Activated CD4-positive, alpha-beta T cell treated with anti-CD3 and anti-CD28 coated beads, Interleukin-2, amount 10 ng/mL, durations not matched to agents 7 days and 5 days (primary cell): ENCODE measurements at regions not wholly inside any gene's neighbourhood (a gene's known extent, or its start where the extent isn't known, plus 50 kb on each side); places are given as distances from the start of the nearest gene placed in this dataset.
A peak's percentile ranks its signal among the peaks of the same experiment; 100 is the strongest.

Source experiments
- CTCF ChIA-PET: fragments of 350-600 bp; sonication (Branson Sonifier 250); formaldehyde crosslinking; loops from one replicate; lab custom pipeline; 2021; ENCODE audit warnings: antibody characterized with exemption; lab: Charles Lee
- POLR2A ChIA-PET: fragments of 350-600 bp; sonication (Branson Sonifier 250); formaldehyde crosslinking; loops from one replicate; lab custom pipeline; 2021; ENCODE audit warnings: antibody characterized with exemption; lab: Charles Lee
- DNase-seq: peaks from one replicate; pipeline ENCODE4 v3.0.0-alpha.2; 2020
- H3K27ac Mint-ChIP-seq: one replicate; pipeline ENCODE4 v1.8.0; 2021; ENCODE audit warnings: mild to moderate bottlenecking, moderate library complexity, mixed read lengths
- H3K27me3 Mint-ChIP-seq: one replicate; pipeline ENCODE4 v1.8.0; 2021; ENCODE audit warnings: mixed read lengths
- H3K36me3 Mint-ChIP-seq: one replicate; pipeline ENCODE4 v1.8.0; 2021; ENCODE audit warnings: low read depth, mixed read lengths
- H3K4me1 Mint-ChIP-seq: one replicate; pipeline ENCODE4 v1.8.0; 2021; ENCODE audit warnings: mixed read lengths
- H3K4me3 Mint-ChIP-seq: one replicate; pipeline ENCODE4 v1.8.0; 2021; ENCODE audit warnings: mild to moderate bottlenecking, moderate library complexity, mixed read lengths
- H3K9me3 Mint-ChIP-seq: one replicate; pipeline ENCODE4 v1.8.0; 2021; ENCODE audit warnings: mixed read lengths

DNA sequence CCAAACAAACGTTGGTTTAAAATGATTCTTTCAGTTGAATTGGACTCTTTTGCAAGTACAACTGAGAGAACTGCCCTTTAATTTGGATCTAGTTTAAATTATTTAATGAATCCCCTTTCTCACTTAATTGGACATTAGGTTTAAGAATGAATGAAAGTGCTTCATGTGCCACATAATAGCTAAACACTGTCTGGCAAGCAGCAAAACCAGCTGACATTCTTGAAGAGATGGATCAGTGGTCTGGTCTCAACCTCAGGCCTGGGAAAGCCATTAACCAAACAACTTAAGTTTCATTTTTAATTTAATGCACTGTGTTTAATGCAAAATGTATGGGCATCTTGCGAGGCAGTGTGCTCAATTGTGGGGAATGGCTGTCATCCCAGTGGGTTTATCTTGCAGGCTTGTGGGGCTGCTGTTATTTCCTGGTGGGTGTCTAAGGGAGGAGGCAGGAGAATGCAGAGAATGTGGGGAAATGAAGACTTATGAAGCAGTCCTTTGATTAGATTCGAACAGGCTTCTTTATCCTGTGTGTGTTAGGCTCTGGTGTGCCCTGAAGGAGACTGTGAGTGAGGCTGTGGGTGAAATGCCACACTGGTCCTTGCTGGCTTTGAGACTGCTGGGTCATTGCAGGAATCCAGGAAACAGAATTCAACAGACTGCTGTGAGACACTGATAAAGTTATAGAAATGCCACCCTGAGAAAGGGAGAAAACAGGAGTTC lies 144.1 kb upstream of the PELI2 start:
- POLR2A ChIA-PET: no interaction called here
- no peaks in the 10 kb centered on the region for H3K9me3 Mint-ChIP-seq
- no peak for DNase-seq
- CTCF ChIA-PET: no interaction called here
- H3K27ac Mint-ChIP-seq: no peak overlapping the region
- H3K4me1 Mint-ChIP-seq: no peaks in the 10 kb centered on the region
- no peaks in the 10 kb centered on the region for H3K36me3 Mint-ChIP-seq
- H3K27me3 Mint-ChIP-seq: no peaks in the 10 kb centered on the region
- H3K4me3 Mint-ChIP-seq: no peak overlapping the region

DNA sequence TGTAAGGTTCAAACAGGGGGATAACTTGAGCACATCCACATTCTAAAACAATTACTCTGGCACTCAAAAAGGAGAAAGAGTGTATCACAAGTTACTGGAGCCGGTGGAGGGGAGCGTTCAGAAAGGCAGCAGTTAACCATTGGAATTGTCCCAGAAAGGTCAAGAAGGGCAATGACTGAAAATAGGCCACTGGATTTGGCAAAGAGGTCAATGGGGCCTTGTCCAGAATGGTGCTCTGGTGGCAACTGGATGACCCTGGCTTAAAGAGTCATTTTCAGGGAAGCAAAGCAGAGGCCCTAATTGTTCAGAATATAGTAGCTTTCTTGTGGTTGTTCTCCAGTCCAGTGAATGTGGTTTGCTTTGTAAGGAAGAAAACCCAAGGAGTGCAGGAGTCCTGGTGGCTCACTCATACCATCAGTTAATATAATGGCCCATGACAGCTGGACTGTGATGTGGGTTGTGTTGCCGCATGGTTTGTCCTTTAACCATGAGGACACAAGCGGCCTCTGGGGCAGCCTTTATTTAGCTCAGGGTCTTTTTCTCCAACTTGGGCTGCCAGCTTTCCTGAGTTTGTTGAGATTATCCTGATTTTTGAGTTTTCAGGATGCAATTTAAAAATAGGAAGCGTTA lies 142.8 kb upstream of the PELI2 start:
- H3K27me3 Mint-ChIP-seq: no peaks in the 10 kb centered on the region
- no peak for DNase-seq
- no peak overlapping the region for H3K27ac Mint-ChIP-seq
- no peaks in the 10 kb centered on the region for H3K9me3 Mint-ChIP-seq
- ChIA-PET POLR2A (no interaction called here), CTCF (interaction anchor here (0.8 kb wide), 1 partner anchor 9 kb away, joined by 3 read pairs; no protein-coding TSS in a partner anchor)
- no peak overlapping the region for H3K4me3 Mint-ChIP-seq
- no peaks in the 10 kb centered on the region for H3K4me1 Mint-ChIP-seq
- H3K36me3 Mint-ChIP-seq: no peaks in the 10 kb centered on the region

DNA sequence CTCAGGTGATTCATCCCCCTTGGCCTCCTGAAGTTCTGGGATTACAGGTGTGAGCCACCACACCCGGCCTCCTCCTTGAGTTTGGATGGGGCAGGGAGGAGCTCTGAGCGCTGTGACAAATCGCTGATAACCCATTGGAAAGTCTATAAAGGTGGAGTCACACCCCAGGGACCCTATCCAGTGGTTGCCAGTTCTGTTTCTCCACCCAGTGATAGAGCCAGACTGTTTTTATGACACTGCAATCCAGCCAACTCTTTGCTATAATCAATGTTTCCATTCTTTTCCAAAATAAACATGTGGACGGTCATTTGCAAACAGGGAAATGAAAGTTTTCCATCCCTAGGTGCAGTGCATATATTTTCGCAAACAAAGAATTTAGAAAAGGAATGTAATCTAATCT lies 142.0 kb upstream of the PELI2 start:
- ChIA-PET POLR2A (no interaction called here), CTCF (interaction anchor here (0.8 kb wide), 1 partner anchor 9 kb away, joined by 3 read pairs; no protein-coding TSS in a partner anchor)

DNA sequence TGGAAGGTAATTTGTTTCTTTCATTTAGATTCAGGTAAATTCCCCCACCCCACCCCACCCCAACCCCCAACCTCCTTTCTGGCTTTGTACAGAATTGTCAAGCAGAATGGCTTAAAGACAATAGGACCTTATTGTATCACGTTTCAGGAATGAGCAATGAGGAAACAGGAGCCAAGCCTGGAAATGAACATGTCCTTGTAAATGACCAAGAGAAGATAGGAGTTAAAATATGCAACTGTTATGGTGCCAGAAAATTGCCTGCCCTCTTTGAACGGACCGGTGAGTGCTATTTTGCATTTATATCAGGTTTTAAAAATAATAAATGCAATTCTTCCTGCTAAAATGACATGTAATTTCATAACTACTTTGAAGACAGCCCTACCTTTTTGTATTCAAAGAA lies 141.6 kb upstream of the PELI2 start:
- CTCF ChIA-PET: no interaction called here
- no peak overlapping the region for H3K4me3 Mint-ChIP-seq
- no peaks in the 10 kb centered on the region for H3K36me3 Mint-ChIP-seq
- H3K27ac Mint-ChIP-seq: no peak overlapping the region
- POLR2A ChIA-PET: no interaction called here
- H3K27me3 Mint-ChIP-seq: no peaks in the 10 kb centered on the region
- no peaks in the 10 kb centered on the region for H3K9me3 Mint-ChIP-seq
- no peak for DNase-seq
- no peaks in the 10 kb centered on the region for H3K4me1 Mint-ChIP-seq

More for the DNA sequence above, 142.0 kb upstream of the PELI2 start:
- DNase-seq: no peak
- Mint-ChIP-seq H3K27ac (no peak overlapping the region), H3K4me1 (no peaks in the 10 kb centered on the region), H3K36me3 (no peaks in the 10 kb centered on the region), H3K27me3 (no peaks in the 10 kb centered on the region), H3K4me3 (no peak overlapping the region), H3K9me3 (no peaks in the 10 kb centered on the region)

DNA sequence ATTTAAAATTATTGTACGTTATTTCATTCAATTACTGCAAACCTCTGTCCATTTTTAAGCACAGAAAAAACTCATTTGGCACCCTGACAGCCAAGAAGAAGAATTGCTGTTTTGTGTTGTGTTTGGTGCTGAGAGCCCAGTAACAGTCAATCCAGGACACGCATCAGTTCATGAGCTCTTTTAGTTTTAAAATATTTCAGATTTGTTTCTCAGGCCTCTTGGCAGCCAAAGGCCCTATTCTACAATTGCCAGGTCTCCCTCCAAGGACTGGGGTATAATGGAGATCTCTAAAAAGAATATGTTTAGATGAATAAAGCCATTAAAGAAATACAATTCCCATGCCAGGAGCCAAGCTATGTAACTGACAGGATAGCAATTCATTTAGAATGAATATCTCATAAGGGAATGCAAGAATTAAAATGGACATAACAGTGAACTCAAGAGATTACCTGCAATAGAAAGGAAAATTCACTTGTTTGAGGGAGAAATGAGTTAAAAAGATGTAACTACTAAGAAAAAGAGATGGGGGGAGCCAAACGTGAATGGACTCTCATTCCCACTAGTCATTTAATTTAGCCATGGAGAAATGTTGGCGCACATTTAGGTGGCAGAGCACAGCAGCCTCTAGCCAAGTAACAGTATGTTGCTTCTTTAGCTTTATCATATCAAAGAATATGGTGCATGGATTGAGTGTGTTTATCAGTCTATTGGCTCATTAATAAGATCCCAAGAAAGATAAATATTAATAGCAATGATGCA lies 140.6 kb upstream of the PELI2 start:
- Mint-ChIP-seq H3K27me3 (no peaks in the 10 kb centered on the region), H3K4me1 (no peaks in the 10 kb centered on the region), H3K4me3 (no peak overlapping the region), H3K9me3 (no peaks in the 10 kb centered on the region), H3K36me3 (no peaks in the 10 kb centered on the region), H3K27ac (no peak overlapping the region)
- ChIA-PET CTCF (no interaction called here), POLR2A (no interaction called here)
- no peak for DNase-seq

DNA sequence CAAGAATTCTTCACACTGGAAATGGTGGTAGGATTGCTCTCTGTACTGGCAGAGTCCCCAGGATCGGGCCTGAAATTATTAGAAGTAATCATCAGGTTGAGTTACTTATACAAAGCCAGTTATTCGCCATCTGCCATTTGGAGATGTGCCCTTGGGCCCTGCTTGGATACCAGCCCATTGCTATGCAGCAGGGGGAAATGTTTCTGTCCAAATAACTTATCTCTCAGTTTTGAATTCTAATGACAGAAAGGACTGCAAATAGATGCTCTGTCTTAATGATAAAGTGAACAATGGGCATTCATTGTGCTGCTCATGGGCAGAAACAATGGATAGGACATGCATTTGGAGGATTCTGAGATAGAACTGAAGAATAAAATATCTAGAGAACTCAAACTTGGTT lies 139.1 kb upstream of the PELI2 start:
- Mint-ChIP-seq H3K9me3 (peaks cover 3% of the 10 kb centered on the region), H3K27me3 (peaks cover 4% of the 10 kb centered on the region), H3K4me3 (no peak overlapping the region), H3K36me3 (no peaks in the 10 kb centered on the region), H3K27ac (no peak overlapping the region), H3K4me1 (no peaks in the 10 kb centered on the region)
- DNase-seq: no peak
- CTCF ChIA-PET: no interaction called here
- POLR2A ChIA-PET: no interaction called here

DNA sequence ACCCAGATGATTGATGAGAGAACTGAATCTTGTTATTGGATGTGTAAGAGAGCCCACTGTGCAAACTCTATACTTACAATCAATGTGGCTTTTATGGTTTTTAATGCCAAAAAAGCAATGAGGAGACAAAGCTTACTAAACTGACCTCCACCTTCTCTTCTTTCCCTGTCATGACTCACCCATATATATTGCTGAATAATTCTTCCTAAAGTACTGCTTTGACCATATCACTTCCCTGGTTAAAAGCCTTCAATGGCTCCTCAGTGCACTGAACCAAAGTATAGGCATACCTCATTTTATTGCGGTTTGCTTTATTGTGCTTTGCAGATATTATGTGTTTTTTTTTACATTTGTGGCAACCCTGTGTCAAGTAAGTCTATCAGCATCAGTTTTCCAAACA lies 138.4 kb upstream of the PELI2 start:
- H3K36me3 Mint-ChIP-seq: no peaks in the 10 kb centered on the region
- ChIA-PET POLR2A (no interaction called here), CTCF (no interaction called here)
- no peak overlapping the region for H3K27ac Mint-ChIP-seq
- no peaks in the 10 kb centered on the region for H3K4me1 Mint-ChIP-seq
- H3K9me3 Mint-ChIP-seq: peaks cover 3% of the 10 kb centered on the region
- no peak overlapping the region for H3K4me3 Mint-ChIP-seq
- peaks cover 8% of the 10 kb centered on the region for H3K27me3 Mint-ChIP-seq
- no peak for DNase-seq

DNA sequence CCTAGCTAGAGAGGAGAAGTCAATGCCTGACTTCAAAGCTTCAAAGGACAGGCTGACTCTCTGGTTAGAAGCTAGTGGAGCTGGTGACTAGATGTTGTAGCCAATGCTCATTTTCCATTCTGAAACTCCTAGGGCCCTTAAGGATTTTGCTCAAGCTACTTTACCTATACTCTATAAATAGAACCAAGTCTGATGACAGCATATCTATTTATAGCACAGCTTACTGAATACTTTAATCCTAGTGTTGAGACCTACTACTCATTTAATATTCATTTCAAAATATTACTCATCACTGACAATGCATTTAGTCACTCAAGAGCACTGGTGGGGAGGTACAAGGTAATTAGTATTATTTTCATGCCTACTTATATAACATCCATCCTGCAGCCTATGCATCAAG lies 137.2 kb upstream of the PELI2 start:
- Mint-ChIP-seq H3K4me3 (no peak overlapping the region), H3K36me3 (no peaks in the 10 kb centered on the region), H3K9me3 (peaks cover 3% of the 10 kb centered on the region), H3K4me1 (no peaks in the 10 kb centered on the region), H3K27ac (no peak overlapping the region), H3K27me3 (peaks cover 20% of the 10 kb centered on the region)
- CTCF ChIA-PET: no interaction called here
- no peak for DNase-seq
- POLR2A ChIA-PET: no interaction called here

DNA sequence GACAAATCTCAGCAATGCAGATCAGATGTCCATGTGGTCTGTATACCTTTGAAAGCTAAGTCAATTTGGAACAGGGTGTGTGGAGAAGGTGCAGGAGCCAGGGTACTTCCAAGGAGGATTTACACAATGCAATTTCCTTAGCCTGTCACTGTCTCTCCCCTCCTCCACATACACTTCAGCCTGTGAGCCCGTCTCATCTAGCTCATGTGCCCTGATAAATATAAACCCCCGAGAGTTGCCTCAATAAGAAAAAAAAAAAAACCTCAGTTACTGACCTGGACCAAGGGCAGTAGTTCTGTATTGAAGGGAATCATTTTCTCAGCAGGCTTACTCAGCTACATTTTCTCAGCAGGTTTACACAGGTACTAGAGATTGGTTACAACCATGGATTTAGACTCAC lies 132.1 kb upstream of the PELI2 start:
- ChIA-PET POLR2A (no interaction called here), CTCF (no interaction called here)
- Mint-ChIP-seq H3K27ac (no peak overlapping the region), H3K4me1 (no peaks in the 10 kb centered on the region), H3K9me3 (peaks cover 6% of the 10 kb centered on the region), H3K27me3 (peaks cover 33% of the 10 kb centered on the region), H3K36me3 (no peaks in the 10 kb centered on the region), H3K4me3 (no peak overlapping the region)
- DNase-seq: no peak

DNA sequence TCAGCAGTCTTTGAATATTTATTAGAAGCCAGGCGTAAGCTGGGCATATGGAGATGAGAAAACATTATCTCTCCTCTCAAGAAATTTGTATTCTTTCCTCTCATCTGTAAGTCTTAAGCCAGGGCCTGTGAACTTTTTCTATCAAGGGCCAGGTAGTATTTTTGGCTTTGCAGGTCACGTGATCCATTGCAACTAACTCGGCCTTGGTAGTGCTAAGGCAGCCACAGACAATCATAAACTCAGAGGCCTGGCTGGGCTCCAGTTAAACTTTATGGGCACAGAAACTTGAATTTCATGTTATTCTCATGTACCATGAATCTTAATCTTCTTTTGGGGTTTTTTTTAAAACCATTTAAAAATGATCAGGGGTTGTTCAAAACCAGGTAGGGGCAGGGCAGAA lies 117.4 kb upstream of the PELI2 start:
- H3K36me3 Mint-ChIP-seq: peaks cover 10% of the 10 kb centered on the region
- H3K4me3 Mint-ChIP-seq: no peak overlapping the region
- H3K27ac Mint-ChIP-seq: no peak overlapping the region
- ChIA-PET CTCF (no interaction called here), POLR2A (interaction anchor here (0.7 kb wide), 1 partner anchor 142 kb away, joined by 3 read pairs; no protein-coding TSS in a partner anchor)
- H3K27me3 Mint-ChIP-seq: peaks cover 78% of the 10 kb centered on the region
- DNase-seq: no peak
- peaks cover 17% of the 10 kb centered on the region for H3K9me3 Mint-ChIP-seq
- H3K4me1 Mint-ChIP-seq: peaks cover 34% of the 10 kb centered on the region

DNA sequence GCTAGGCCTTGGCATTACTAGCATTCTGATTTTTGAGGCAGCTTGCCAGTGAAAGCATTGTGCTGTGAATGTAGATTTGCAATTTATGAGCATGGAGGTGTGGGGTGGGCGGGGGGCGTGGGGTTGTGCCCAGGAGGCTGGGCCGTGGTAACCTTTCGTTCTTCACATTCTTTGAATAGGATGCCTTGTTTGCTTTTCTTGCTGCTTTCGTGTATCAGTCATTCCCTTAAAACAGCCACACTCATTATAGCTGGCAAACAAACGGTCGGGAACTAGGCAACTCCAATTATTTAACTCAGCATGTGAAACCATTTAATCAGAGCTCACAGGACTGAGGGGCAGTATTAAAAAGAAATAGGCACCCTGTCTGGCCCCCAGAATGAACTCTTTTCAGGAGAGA lies 115.9 kb upstream of the PELI2 start:
- Mint-ChIP-seq H3K9me3 (peaks cover 17% of the 10 kb centered on the region), H3K4me3 (no peak overlapping the region), H3K27me3 (peaks cover 69% of the 10 kb centered on the region), H3K4me1 (peaks cover 34% of the 10 kb centered on the region), H3K36me3 (peaks cover 10% of the 10 kb centered on the region), H3K27ac (no peak overlapping the region)
- ChIA-PET POLR2A (no interaction called here), CTCF (no interaction called here)
- DNase-seq: no peak

DNA sequence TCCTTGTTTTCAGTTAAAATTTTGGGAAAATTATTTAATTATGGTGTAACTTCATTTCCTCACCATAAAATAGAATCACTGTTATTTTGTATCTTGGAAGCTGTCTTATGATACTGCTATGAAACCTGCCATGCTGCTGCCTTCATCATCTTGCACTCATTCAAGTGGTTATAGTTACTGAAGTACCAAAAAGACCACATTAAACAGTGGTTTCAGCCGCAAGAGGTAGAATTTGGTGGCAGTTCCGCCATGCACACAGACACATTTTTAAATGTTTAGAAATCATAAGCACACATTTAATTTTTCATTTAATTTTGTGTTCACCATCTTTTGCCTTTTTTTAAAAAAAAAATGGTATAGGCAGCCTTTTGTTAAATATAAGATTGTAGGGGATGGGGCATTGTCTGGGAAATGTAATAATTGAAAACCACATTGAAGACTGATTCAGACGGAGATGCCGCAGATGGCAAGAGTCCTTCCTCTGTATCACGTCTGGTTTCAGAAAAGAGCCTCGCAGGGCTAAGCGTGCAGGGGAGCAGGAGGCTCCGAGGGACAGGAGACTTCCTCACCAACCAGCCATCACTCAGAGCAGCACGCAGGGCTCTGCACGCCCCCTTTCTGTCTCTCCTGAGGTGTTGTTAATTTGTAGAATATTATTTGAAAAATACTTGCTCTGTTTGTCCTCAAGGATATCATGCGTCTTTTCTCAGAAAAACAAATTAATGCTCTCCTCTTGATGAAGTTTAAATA lies 115.2 kb upstream of the PELI2 start:
- peaks cover 34% of the 10 kb centered on the region for H3K4me1 Mint-ChIP-seq
- POLR2A ChIA-PET: interaction anchor here (0.6 kb wide), 1 partner anchor 152 kb away, joined by 5 read pairs; no protein-coding TSS in a partner anchor
- peak overlapping the region; percentile 54 for H3K27ac Mint-ChIP-seq
- H3K9me3 Mint-ChIP-seq: peaks cover 22% of the 10 kb centered on the region
- H3K4me3 Mint-ChIP-seq: no peak overlapping the region
- H3K27me3 Mint-ChIP-seq: peaks cover 67% of the 10 kb centered on the region
- CTCF ChIA-PET: no interaction called here
- peak; percentile 69 for DNase-seq
- H3K36me3 Mint-ChIP-seq: peaks cover 10% of the 10 kb centered on the region
